GM21717 (cell line): ENCODE measurements at regions not wholly inside any gene's neighbourhood (a gene's known extent, or its start where the extent isn't known, plus 50 kb on each side); places are given as distances from the start of the nearest gene placed in this dataset.

Source experiments
- ATAC-seq: cut with Tn5 transposase; IDR thresholded peaks from one replicate; pipeline ENCODE4 v1.9.1; 2021; ENCODE audit warnings: mild to moderate bottlenecking, moderate library complexity; ENCODE audit not compliant: unreplicated experiment

DNA sequence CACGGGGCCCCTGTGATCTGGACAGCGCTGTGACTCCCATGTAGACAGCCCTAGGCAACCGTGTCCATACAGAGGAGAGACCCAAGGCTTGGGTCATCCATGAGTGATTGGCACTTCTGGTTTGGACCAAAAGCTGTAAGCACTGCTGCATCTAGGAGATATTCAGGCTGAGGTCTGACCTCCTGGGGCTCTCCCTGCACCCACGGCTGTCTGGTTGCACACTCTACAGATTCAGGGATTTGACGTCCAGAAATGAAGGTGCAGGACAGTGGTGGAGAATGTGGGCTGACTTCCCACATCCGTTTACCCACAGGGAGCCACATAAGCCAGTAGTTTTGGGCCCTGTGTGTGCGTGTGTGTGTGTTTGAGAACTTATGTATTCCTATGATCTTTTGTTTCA, 76.2 kb upstream of the ARHGEF7 start:
- ATAC-seq = no peak

DNA sequence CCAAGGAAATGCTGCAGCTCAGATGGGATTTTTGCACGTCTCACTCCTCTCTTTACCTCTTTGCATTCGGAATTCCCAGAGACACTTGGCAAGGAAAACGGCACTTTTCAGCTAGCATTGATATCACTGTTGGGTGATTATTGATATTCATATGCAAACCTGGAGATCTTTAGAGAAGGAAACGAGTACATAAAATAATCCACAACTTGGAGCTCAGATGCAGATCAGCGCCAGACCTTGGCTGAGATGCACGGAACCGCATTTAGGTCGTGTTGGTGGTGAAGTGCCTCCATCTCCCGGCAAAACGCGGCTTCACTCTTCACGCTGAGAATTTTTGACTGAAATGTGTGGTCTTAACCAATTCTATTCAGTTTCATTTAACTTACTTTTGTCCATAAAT, 77.2 kb upstream of the ARHGEF7 start:
- no peak for ATAC-seq

DNA sequence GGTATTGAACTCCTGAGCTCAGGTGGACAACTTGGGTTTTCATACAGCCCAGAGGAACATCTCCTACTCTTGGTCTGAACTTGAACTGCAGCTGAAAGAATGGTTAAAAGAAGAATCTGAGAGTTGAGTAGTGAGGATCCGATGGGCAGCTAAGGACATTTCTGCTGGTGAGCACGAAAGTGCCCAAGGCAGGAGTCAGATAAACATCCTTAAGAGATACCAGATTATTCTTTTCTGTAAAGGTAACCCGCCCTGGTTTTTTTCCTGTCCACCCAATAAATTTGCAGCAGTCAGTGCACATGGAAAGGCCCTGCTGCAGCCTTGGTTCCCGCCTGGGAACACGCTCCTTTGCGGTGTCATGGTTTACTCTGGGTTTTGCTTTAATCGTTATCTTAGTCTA, 78.4 kb upstream of the ARHGEF7 start:
- ATAC-seq = no peak

DNA sequence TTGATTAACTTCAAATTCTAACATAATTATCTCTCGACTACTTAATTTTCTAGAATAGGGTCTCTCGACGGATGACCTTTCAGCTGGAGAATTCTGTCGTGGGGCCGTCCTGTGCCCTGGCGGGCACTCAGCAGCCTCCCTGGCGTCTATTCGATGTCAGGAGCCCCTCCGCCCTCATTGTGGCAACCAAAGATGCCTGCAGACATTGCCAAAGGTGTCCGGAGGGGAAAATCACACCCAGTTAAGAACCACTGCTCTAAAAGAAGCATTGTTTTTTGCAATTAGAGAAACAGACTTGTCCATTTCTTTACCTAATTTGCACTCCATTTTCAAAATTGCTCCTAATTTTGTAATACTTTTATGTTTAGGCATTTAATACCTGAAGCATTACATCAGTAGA, 79.2 kb upstream of the ARHGEF7 start:
- no peak for ATAC-seq

DNA sequence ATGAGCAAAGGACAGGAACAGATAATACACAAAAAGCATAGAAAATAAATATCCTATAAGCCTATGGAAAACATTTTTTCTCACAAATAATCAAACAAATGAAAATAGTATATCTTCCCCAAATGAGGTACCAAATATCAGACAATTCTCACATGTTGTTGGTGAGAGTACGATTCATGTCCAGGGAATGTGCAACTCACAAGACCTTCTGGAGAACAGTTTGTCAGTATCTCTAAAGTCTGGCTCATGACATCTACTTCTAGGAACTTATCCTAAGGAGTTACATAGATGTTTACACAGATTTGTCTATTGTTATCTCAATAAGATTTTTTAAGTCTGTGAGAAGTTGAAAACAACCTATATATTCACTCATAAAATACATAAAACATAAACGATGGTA, 80.3 kb upstream of the ARHGEF7 start:
- ATAC-seq = no peak

DNA sequence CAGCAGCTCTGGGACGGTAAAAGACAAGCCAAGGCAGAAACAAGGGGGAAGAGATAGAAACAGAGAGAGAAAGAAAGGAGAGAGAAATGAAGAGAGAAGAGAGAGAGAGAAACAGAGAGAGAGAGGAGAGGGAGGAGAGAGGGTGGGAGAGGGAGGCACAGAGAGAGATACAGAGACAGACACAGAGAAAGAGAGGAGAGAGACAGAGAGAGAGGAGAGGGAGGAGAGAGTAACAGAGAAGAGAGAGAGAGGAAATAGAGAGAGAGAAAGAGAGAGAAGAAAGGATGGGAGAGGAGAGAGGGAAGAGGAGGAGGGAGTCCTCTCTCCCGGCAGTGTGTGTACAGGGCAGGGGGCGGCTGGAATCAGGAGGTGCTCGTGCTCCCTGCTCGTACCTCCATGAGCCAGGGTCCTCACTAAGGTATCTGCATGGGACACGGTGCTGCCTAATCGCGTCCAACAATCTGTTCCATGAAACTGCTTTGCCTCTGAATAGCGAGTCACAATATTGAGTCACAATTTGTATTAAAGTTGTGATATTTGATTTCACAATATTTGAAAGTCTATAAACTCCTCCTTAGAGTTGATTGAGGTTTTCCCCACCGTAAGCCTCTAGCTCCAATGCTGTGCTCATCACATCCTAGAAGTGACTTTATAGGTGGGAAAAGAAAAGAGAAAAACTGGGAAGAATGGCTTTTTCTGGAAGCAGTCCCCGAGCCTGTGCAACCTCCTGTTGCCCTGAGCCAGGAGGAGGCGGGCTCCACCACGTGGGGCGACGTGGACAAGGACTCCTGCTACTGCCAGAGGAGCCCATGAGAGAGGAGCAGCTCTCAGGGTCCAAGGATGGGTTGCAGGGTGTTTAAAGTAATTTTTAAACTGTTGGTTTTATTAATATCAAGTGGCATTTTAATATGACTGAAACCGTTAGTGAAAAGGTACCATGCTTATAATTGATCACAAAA, 81.7 kb upstream of the ARHGEF7 start:
- ATAC-seq = no peak

DNA sequence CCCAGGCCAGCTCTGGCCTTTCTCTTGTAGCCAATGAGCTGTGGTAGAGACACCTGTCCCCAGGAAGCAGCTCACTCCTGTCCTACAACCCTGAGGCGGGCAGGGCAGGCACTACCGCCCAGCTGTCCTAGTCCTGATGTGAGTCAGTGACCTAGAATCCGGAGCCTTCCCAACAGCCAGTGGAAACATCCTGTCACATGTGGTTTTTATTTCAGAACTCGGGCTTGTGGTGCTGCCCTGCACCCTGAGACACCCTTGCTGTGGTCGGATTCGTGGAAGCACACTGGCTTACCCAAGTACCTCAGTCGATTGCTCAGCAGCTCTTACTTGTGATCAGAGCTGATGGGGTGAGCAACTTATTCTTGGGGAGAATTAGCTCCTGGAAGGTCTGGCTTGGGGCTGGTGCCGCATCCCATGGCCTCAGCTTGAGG, 83.6 kb upstream of the ARHGEF7 start:
- no peak for ATAC-seq

DNA sequence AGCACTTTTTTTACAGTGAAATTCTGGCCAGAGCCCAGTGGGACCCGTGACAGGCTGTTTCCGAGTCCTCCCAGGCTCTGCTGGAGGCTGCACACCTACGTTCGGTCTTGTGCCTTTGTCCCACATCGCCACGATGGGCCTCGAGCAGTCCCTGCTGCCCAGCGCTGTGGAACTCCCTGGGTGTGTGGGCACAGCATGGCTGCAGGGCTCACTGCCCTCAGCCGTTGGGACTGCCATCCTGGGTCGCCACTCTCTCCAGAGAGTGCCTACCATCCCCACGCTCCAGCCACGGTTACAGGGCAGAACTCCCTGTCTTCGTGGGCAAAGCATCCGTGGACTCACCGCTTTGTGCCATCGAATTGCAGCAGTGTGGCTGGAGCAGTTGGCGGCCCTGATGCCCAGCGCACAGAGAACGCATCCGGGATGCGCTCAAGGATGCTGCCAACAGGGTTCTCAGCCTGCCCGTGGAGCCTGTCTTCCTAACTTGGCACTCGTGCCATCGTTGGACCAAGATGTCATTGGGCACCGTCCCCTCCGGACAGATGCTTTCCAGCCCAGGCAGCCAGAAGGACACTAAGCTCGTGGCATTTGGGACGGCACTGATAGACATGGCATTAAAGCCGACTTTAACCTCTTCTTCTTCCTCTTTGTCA, 85.0 kb upstream of the ARHGEF7 start:
- ATAC-seq = no peak

DNA sequence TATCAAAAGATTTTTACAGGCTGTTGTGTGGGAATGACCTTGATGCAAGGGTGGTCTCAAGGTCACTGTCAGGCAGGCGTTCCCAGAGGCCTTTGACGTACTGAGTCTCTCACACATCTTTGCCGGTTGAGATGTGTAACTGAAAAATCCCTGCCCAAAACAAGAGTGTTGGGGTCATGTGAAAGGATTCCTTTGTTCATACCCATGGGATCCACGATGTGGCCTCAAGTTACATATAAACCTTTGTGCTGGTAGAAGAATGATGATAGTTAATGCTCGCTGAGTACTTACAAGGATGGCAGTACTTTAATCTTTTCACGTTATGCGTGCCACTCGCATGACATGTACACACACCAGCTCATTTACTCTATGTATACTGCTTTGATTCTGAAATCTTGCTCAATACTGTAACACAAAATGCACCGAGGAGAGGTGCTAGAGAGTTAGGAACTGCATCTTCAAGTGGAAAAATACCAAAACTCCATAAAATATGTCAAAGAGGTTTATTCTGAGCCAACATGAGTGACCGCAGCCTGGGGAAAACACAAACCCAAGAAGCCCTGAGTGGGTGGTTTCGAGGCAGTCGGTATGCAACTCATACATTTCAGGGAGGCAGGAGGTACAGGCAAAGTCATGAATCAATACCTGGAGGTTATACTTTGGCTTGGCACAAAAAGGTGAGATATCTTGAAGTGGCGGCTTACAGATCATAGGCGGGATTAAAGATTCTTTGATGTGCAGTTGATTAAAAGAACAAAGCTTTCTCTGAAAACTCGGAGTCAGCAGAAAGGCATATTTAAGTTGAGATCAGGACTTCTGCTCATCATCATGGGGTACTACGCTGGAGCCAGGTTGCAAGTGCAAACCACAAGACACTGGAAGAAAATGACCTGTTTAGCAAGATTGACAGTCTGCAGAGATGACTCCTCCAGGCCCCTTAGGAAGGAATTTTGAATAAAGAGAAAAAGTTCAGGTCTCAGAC, 87.4 kb upstream of the ARHGEF7 start:
- ATAC-seq = no peak

DNA sequence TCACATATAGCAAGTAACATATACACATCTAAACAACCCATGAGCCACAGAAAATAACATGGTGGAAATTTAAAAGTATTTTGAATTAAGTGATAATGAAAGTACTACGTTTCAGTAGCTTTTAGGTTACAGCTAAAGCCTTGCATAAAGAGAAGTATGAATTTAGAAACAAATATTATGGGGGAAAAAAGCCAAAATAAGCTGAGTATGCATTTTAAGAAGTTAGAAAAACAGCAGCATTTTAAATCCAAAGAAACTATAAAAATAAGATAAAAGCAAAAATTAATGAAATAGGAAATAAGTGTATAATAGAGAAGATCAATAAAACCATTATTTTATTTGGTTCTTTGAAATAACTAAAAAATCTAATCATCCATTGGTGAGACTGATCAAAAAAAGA, 89.8 kb upstream of the ARHGEF7 start:
- ATAC-seq = no peak

DNA sequence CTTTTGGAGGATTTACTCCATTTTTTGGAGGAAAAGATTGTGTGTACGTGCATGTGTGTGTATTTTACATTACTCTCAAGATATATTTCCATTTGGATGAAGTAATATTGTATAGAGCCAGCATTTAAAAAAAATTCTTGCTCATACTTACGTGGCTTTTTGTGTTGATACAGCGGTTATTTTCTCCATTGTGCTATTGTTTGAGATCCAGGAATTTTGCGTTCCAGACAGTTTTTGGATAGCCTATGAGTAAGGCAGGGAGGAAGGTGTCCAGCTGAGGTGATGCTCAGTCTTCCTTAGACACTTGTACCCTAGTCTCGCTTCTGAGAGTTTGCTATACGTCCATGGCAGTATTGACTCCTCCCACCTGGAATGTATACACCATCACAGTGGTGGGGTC, 92.2 kb upstream of the ARHGEF7 start:
- no peak for ATAC-seq

DNA sequence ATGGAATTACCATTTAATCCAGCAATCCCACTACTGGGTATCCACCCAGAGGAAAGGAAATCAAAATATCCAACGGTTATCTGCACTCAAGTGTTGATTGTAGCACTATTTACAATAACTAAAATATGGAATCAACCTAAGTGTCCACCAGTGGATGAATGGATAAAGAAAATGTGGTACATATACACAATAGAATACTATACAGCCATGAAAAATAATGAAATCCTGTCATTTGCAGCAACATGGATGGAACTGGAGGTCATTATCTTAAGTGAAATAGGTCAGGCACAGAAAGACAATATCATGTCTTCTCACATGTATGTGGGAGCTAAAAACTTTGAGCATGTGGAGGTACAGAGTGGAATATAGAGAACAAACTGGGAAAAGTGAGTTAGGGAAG, 92.9 kb upstream of the ARHGEF7 start:
- ATAC-seq = no peak

DNA sequence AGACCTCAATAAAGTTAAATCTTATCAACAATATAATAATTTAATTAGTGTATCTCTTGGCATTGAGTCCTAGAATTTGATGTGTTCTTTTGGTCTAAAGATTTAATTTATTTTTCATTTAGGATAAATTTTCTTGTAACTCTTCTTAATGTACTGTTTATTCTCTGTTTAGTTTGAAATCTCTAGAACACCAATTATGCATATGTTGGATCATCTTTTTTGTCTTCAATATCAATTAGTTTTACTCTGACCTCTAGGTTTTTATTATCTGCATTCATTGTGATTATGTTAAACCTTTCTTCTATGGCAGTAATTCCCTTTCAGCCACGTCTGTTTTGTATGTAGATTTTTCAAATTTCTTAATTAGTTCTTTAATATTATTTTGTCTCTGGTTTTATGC, 93.8 kb upstream of the ARHGEF7 start:
- ATAC-seq = no peak

DNA sequence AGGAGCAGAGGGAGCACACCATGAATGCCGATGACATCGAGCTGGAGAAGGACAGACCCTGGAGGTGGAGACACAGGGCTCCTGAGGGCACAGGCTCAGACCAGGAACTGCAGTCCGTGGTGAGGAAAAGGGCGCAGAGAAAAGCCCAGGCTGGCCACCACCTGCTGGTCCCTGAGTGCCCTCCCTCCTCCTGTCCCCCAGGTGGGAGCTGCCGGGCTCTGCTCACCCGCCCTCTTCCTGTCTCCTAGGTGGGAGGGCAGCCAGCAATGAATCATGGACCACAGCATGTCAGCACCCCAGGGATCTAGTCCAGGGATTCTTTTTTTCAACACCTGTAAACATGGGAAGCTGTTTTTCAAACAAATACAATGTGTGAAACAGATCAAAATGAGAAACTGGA, 94.6 kb upstream of the ARHGEF7 start:
- no peak for ATAC-seq

DNA sequence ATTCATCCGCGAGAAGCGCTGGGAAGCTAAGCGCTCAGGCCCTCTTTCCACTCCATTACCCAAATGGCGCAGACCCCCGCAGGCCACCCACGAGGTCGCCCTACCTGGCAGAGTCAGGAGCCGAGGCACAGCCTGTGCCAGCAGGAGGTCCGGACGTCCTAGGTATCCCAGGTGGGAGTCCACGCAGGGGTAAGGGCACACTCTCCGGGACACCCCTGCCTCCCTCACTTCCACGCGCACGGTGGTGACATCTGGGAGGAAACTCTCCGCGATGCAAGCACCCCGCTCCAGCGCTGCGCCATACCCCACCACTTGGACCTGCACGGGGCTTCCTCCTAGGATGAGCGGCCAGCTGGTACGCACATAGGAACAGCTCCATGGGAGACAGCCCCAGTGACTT, 95.1 kb upstream of the ARHGEF7 start:
- ATAC-seq = no peak

DNA sequence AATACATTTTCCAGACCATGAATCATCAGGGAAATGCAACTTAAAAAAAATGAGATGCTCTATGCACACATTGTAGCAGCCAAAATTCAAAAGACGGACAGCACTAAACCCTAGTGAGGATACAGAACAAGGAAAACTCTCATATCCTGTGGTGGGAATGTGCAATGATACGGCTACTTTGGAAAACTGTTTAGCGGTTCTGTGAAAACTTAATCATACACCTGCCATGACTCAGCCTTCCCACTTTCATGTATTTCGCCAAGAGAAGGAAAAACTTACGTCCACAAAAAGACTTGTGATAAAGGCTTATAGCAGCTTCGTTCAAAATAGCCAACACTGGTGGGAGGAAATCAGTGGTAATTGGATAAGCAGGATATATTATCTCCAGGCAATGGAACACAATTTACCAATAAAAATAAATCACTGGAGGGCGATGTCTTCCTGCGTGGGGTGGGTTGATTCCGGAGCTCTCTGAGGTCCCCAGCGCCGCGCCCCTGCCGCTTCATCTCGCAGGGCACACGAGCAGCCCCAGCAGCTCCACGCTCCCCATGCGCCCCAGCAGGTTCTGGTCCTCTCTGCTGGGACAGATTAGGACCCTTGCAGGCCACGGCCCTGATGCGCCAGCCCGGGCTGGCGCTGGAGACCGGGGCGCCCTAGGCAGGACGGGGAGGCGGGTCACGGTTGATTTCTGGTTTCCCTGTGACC, 97.2 kb upstream of the ARHGEF7 start:
- ATAC-seq = no peak

DNA sequence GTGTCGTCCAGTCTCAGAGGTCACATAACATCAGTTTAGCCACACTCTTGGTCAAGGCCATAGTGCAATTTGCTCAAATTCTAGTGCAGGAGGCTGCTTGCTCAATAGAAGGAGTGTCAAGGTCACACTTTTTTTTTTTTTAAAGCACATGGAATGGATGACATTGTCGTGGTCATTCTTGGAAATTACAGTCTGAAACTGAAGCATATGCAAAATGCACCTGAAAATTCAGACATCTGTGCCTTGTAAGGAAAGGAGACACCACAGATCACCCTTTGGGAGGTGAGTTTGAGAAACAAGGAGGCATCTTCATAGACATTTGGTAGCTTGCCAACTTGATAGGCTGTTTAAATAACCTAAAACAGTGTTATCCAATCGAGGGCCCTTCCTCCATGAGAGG, 98.3 kb upstream of the ANKRD10 start:
- ATAC-seq = no peak

DNA sequence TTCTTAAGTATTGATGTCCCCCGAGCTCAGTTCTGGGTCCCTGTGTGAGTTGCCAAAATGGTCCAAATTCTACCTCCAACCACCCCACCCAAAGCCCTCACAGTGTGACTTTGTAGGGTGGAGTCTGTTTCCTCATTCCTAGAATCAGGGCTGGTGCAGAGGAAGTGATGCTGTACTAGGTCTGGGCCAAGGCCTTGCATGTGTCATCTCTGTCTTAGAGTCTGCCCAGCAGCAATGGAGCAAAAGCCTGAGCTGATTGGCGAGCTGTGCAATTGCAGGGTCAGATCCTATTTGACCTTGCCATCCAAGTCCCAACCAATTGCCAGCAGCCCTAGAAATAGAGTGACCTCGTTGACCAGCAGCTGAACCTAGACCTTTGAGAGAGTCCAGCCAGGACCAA, 97.0 kb upstream of the ANKRD10 start:
- ATAC-seq = no peak

DNA sequence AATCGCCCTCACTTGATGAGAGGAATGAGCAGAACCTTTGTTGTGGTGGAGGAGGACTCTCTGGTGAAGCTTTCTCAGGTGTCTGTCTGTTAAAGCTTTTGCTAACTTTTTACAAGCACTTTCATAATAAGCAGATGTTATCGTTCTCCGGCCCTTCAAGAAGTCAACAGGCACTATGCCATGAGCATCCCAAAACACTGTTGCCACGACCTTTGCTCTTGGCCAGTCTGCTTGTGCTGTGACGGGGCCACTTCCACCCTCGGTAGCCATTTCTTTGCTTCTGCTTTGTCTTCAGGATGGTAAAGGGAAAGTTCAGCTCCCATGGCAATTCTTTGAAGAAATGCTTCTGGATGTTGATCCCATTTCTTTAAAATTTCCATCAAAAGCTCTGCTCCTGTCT, 93.5 kb upstream of the ANKRD10 start:
- no peak for ATAC-seq

DNA sequence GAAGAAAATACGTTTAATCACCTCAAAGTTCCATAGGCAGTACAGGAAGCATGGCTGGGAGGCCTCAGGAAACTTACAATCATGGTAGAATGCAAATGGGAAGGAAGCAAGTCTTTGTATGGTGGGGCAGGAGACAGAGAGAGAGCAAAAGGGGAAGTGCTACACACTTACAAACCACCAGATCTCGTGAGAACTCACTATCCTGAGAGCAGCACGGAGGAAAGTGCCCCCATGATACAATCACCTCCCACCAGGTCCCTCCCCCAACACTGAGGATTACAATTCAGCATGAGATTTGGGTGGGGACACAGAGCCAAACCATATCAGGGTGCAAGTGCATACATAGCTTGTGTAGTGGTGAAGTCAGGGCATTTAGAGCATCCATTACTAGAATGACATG, 92.3 kb upstream of the ANKRD10 start:
- ATAC-seq = no peak
